Lung (tissue), 11 donors: ENCODE measurements at regions not wholly inside any gene's neighbourhood (a gene's known extent, or its start where the extent isn't known, plus 50 kb on each side); places are given as distances from the start of the nearest gene placed in this dataset.
A peak's percentile ranks its signal among the peaks of the same experiment; 100 is the strongest.

Experiments used
- ATAC-seq: fragments of 200-7000 bp; cut with Tn5 transposase; one replicate; pipeline ENCODE4 v1.9.1; 2020; ENCODE audit warnings: moderate number of reproducible peaks; ENCODE audit not compliant: insufficient read depth, low FRiP score
- DNase-seq, 3 donors: peaks; one replicate each; pipeline ENCODE4 v3.0.0-alpha.2; 2013 to 2017
- H3K27ac ChIP-seq, 2 donors: one replicate each; pipeline ENCODE4 v1.5.1; 2013; ENCODE audit warnings: mild to moderate bottlenecking in 2 of 2, moderate library complexity in 2 of 2, control low read depth in 1 of 2, inconsistent platforms in 1 of 2, low read depth in 1 of 2, low read length in 1 of 2
- H3K27me3 ChIP-seq, 3 donors: one replicate each; pipeline ENCODE4 v1.5.1; 2013; ENCODE audit warnings: low read length in 2 of 3; ENCODE audit not compliant: control insufficient read depth in 3 of 3, insufficient read depth in 3 of 3
- H3K36me3 ChIP-seq, 4 donors: one replicate each; pipeline ENCODE4 v1.5.1; 2013; ENCODE audit warnings: low read length in 4 of 4, mild to moderate bottlenecking in 1 of 4, moderate library complexity in 1 of 4; ENCODE audit not compliant: control insufficient read depth in 4 of 4, insufficient read depth in 4 of 4
- H3K4me1 ChIP-seq, 5 donors: one replicate each; pipeline ENCODE4 v1.5.1; 2013; ENCODE audit warnings: low read length in 5 of 5, mild to moderate bottlenecking in 2 of 5, moderate library complexity in 1 of 5; ENCODE audit not compliant: control insufficient read depth in 5 of 5, insufficient read depth in 5 of 5
- H3K4me3 ChIP-seq: one replicate; pipeline ENCODE4 v1.5.1; 2013; ENCODE audit warnings: mild to moderate bottlenecking, control low read depth, moderate library complexity
- H3K9ac ChIP-seq, 2 donors: one replicate each; pipeline ENCODE4 v1.5.1; 2013; ENCODE audit warnings: low read length in 2 of 2, control low read depth in 1 of 2; ENCODE audit not compliant: insufficient read depth in 1 of 2
- H3K9me3 ChIP-seq, 4 donors: one replicate each; pipeline ENCODE4 v1.5.1; 2013; ENCODE audit warnings: low read length in 3 of 4, mild to moderate bottlenecking in 1 of 4, moderate library complexity in 1 of 4; ENCODE audit not compliant: control insufficient read depth in 4 of 4, insufficient read depth in 3 of 4
- WGBS, 2 donors: extraction: QIAGEN DNeasy Blood & Tissue Kit; methylation state at CpG; one replicate each; pipeline ENCODE4 v1.1.7; 2013; 5-methylcytosine and 5-hydroxymethylcytosine counted together
- TF ChIP-seq, protein P1 (sequence below): IDR thresholded peaks from 2 replicates; pipeline ENCODE4 v1.5.1; 2012; ENCODE audit warnings: mild to moderate bottlenecking; ENCODE audit errors: control extremely low read depth, extremely low read depth
- donor health status: control.
- donor health status: control.
- donor health status: Bipolar disorder and iron deficiency.
- donor health status: healthy.
- donor health status: DM: yes; HTN: yes; CAD: no.

DNA sequence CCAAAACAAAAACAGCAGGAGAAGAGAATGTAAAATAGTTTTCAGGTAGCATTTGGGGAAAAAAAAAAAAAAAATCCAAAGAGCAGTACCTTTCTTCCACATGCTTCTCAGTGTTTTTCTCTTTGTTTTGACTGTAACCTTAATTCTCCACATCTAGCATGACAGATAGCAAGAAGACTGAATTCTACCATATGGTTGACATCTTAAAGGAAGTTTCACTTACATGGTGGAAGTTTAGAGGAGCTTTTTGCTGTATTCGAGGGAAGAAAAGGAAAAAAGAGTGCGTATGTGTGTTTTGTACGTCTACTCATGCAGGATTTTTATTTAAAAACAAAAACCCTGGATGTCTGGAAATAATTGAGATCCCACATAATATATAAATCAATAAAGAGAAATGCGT is 604.8 kb downstream of the CCDC171 start:
- no peak overlapping the region for H3K4me3 ChIP-seq
- peaks cover 0 to 40% (median 10%) of the 10 kb centered on the region in 5 donors for H3K4me1 ChIP-seq
- H3K36me3 ChIP-seq: no peaks in the 10 kb centered on the region
- H3K27ac ChIP-seq: no peak overlapping the region
- no peaks in the 10 kb centered on the region for H3K9me3 ChIP-seq
- ATAC-seq (no peak), DNase-seq (peak in 2 of 3 donors; percentile 40 to 52)
- WGBS, 2 donors: 90 to 97% methylated on average over 4 of the region's 4 CpGs
- H3K9ac ChIP-seq: no peak overlapping the region
- TF ChIP-seq, protein P1, sequence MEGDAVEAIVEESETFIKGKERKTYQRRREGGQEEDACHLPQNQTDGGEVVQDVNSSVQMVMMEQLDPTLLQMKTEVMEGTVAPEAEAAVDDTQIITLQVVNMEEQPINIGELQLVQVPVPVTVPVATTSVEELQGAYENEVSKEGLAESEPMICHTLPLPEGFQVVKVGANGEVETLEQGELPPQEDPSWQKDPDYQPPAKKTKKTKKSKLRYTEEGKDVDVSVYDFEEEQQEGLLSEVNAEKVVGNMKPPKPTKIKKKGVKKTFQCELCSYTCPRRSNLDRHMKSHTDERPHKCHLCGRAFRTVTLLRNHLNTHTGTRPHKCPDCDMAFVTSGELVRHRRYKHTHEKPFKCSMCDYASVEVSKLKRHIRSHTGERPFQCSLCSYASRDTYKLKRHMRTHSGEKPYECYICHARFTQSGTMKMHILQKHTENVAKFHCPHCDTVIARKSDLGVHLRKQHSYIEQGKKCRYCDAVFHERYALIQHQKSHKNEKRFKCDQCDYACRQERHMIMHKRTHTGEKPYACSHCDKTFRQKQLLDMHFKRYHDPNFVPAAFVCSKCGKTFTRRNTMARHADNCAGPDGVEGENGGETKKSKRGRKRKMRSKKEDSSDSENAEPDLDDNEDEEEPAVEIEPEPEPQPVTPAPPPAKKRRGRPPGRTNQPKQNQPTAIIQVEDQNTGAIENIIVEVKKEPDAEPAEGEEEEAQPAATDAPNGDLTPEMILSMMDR: no peak
- H3K27me3 ChIP-seq: no peaks in the 10 kb centered on the region

DNA sequence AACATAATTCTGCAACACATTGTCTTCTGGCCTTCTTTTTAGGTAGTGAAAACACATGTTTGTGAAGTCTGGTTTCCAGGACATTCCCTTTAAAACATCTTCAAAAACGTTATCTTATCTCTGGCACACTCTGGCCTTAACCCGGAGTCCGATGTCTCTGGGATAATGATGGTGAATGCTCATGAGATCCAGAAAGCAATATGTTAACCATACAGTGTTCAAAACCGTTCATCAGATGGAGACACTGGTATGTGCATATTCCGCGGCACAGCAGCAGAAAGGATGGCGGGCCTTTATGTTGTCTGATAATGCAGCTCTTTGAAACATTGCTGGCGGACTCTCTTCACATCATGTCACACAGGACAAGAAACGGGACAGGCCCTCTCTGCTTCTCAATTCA is 605.2 kb downstream of the CCDC171 start:
- Histone ChIP-seq H3K27ac (no peak overlapping the region), H3K4me3 (no peak overlapping the region), H3K36me3 (no peaks in the 10 kb centered on the region), H3K9me3 (no peaks in the 10 kb centered on the region), H3K9ac (no peak overlapping the region), H3K27me3 (no peaks in the 10 kb centered on the region), H3K4me1 (peaks cover 0 to 40% (median 10%) of the 10 kb centered on the region in 5 donors)
- DNase-seq: peak in 2 of 3 donors; percentile 28 to 36
- no peak for ATAC-seq
- WGBS, 2 donors: 77 to 86% methylated on average over 9 of the region's 9 CpGs
- TF ChIP-seq, protein P1: no peak

DNA sequence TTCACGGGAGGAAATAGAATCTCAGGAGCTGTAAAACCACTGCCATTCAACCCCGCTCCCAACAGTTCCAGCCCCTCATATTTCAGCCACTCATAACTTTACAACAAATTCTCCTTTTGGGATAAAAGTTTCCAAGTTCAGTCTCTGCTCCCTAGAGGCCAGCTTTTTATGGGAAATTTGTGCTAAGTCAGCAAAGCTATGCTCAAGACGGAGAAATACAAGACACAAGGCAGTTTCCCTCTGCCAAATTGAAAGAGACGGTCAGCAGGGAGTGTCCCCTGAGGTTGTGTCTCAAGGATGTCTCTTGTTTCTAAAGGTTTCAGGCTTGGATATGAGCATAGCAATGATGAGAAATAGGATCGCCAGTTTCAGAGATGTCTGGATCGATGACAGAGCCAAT is 608.6 kb downstream of the CCDC171 start:
- TF ChIP-seq, protein P1: no peak
- Histone ChIP-seq H3K4me1 (peaks cover 0 to 22% (median 6%) of the 10 kb centered on the region in 5 donors), H3K9me3 (peaks cover 0 to 2% (median 0%) of the 10 kb centered on the region in 4 donors), H3K36me3 (no peaks in the 10 kb centered on the region), H3K27ac (no peak overlapping the region), H3K9ac (no peak overlapping the region), H3K27me3 (no peaks in the 10 kb centered on the region), H3K4me3 (no peak overlapping the region)
- ATAC-seq (no peak), DNase-seq (no peak)
- WGBS, 2 donors: 92 to 93% methylated on average over 6 of the region's 6 CpGs

DNA sequence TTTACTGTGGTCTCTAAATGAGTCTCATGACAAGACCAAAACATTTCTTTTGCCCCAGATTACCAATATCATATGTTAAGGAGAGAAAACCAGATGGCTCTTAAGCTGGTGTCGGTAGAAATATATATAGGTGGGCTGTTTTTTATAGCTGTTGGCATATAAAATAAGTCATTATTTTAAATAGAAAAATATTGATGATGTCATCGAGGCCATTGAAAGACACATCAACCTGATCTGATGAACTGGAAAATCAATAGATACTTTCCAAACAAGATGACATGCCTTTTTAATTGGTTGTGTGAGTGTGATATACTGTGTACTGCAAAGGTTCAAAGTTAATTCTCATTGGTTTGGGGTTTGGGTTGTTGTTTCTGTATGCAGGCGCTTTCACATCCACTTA is 617.3 kb downstream of the CCDC171 start:
- no peak for ATAC-seq
- no peak for DNase-seq
- TF ChIP-seq, protein P1: no peak
- Histone ChIP-seq H3K9ac (no peak overlapping the region), H3K27me3 (no peaks in the 10 kb centered on the region), H3K9me3 (peaks cover 0 to 2% (median 0%) of the 10 kb centered on the region in 4 donors), H3K36me3 (no peaks in the 10 kb centered on the region), H3K27ac (no peak overlapping the region), H3K4me3 (no peak overlapping the region), H3K4me1 (peaks cover 0 to 7% (median 0%) of the 10 kb centered on the region in 5 donors)
- 94 to 95% methylated on average over 3 of the region's 3 CpGs for WGBS, 2 donors
